ENCODE measurements at regions not wholly inside any gene's neighbourhood (a gene's known extent, or its start where the extent isn't known, plus 50 kb on each side); places are given as distances from the start of the nearest gene placed in this dataset.

GRCh38 chr10:129184196-129184595 lies 282.8 kb upstream of the MGMT start:
- no peak overlapping the region for H3K27ac ChIP-seq
- TF ChIP-seq, protein P1, sequence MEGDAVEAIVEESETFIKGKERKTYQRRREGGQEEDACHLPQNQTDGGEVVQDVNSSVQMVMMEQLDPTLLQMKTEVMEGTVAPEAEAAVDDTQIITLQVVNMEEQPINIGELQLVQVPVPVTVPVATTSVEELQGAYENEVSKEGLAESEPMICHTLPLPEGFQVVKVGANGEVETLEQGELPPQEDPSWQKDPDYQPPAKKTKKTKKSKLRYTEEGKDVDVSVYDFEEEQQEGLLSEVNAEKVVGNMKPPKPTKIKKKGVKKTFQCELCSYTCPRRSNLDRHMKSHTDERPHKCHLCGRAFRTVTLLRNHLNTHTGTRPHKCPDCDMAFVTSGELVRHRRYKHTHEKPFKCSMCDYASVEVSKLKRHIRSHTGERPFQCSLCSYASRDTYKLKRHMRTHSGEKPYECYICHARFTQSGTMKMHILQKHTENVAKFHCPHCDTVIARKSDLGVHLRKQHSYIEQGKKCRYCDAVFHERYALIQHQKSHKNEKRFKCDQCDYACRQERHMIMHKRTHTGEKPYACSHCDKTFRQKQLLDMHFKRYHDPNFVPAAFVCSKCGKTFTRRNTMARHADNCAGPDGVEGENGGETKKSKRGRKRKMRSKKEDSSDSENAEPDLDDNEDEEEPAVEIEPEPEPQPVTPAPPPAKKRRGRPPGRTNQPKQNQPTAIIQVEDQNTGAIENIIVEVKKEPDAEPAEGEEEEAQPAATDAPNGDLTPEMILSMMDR (conservative IDR thresholded peaks at IDR 0.05), result no peak

DNA sequence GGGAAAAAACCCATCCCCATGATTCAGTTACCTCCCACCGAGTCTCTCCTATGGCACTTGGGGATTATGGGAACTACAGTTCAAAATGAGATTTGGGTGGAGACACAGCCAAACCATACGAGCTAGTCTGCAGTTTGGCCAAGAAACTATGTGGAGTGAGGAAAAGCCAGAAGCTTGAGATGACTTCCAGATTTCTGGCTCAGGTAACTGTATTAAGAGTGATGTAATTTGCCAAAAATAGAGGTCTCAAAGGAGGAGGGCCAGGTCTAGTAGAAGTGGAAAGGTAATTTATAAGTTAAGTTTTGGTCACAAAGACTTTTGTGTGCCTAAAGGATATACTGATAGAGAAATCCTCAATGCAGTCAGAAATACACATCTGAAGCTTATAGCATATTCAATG lies 279.7 kb upstream of the MGMT start:
- no peak overlapping the region for H3K27ac ChIP-seq

DNA sequence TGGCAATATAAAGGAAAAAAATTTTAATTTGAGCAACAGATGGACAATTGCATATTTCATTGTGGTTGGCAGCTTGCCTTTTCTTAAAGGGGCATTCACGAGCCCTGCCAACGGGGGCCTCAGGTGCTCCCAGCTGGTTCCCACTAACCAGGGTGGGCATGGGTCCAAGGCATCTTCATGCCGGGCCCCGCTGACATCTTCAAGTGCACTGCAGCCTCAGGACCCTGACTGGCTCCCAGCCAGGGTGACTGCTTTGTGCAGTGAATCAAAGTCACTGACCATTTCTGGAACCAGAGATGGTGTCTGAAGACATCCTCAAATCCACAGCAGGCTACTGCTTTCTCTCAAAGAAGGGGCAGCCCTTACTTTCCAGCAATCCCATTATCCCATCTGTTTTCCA lies 275.2 kb upstream of the MGMT start:
- H3K27ac ChIP-seq, result no peak overlapping the region
- TF ChIP-seq, protein P1 (conservative IDR thresholded peaks at IDR 0.05), result no peak

More for the DNA sequence above, 279.7 kb upstream of the MGMT start:
- TF ChIP-seq, protein P1 (conservative IDR thresholded peaks at IDR 0.05), result no peak

GRCh38 chr10:129192344-129193128 lies 274.5 kb upstream of the MGMT start:
- TF ChIP-seq, protein P1 (conservative IDR thresholded peaks at IDR 0.05), result no peak
- no peak overlapping the region for H3K27ac ChIP-seq

DNA sequence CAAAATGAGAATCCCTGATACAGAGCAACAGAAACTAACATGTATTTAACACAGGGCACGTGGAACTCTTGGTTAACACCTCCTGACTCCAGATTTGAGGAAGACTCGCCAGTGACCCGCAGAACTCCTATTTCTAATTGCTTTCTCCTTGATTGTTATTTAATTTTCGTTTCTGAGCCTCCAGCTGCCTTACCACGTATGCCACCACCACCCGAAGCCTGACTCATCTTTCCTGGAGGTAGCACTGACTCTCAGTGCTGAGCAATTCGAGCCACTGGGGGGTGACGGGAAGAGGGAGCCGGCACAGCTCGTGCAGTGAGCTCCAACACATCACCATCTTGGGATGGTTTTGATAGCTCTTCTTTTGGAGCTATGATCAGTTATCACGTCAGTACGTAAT lies 273.9 kb upstream of the MGMT start:
- TF ChIP-seq, protein P1 (conservative IDR thresholded peaks at IDR 0.05), result no peak
- H3K27ac ChIP-seq, result no peak overlapping the region

DNA sequence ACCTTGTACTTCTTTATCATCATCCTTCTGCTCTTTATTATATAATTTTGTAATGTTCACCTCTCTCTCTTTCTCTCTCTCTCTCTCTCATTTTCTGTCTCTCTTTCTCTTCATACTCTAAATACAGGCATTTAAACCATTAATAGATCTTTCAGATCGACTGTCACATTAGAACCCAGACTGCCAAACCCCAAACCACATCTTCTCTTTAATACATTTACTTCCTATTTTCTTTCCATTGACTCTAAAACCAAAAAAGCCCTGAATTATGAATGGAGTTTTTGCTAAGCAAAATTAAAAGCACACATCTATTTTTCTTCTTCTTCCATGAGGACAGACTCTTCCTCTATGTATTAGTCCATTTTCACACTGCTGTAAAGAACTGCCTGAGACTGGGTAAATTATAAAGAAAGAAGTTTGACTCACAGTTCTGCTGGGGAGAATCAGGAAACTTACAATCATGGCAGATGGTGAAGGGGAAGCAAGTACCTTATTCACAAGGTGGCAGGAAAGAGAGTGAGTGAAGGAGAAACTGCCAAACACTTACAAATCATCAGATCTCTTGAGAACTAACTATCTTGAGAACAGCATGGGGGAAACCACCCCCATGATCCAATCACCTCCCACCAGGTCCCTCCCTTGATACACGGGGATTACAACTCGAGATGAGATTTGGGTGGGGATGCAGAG lies 272.7 kb upstream of the MGMT start:
- TF ChIP-seq, protein P1 (conservative IDR thresholded peaks at IDR 0.05), result no peak
- no peak overlapping the region for H3K27ac ChIP-seq

GRCh38 chr10:129199826-129200225 lies 267.2 kb upstream of the MGMT start:
- TF ChIP-seq, protein P1 (conservative IDR thresholded peaks at IDR 0.05), result no peak
- H3K27ac ChIP-seq, result no peak overlapping the region
